Mesendoderm (in vitro differentiated cells): ENCODE measurements at regions not wholly inside any gene's neighbourhood (a gene's known extent, or its start where the extent isn't known, plus 50 kb on each side); places are given as distances from the start of the nearest gene placed in this dataset.

Experiments
- DNase-seq: peaks from one replicate; pipeline ENCODE4 v3.0.0; 2013
- H2AK5ac ChIP-seq: 2 replicates; pipeline ENCODE4 v1.6.1; 2013; ENCODE audit warnings: low read length, inconsistent platforms
- H2BK120ac ChIP-seq: 2 replicates; pipeline ENCODE4 v1.6.1; 2013; ENCODE audit warnings: low read depth, mild to moderate bottlenecking, low read length, moderate library complexity, mixed read lengths
- H2BK15ac ChIP-seq: replicated peaks from 2 replicates; pipeline ENCODE4 v1.6.1; 2013; ENCODE audit warnings: low read depth, mild to moderate bottlenecking, moderate library complexity
- H2BK5ac ChIP-seq: 2 replicates; pipeline ENCODE4 v1.6.1; 2013; ENCODE audit warnings: low read length, inconsistent platforms
- H3K18ac ChIP-seq: 2 replicates; pipeline ENCODE4 v1.6.1; 2013; ENCODE audit warnings: mild to moderate bottlenecking, low read length, mixed read lengths
- H3K23ac ChIP-seq: one replicate; pipeline ENCODE4 v1.6.1; 2013; ENCODE audit warnings: low read length
- H3K27ac ChIP-seq: 2 replicates; pipeline ENCODE4 v1.5.1; 2013; ENCODE audit warnings: low read depth, mild to moderate bottlenecking, inconsistent platforms, low read length, moderate library complexity
- H3K27me3 ChIP-seq: 2 replicates; pipeline ENCODE4 v1.6.1; 2013; ENCODE audit warnings: low read length, control low read depth, mild to moderate bottlenecking, inconsistent platforms; ENCODE audit not compliant: insufficient read depth, poor library complexity
- H3K36me3 ChIP-seq: 2 replicates; pipeline ENCODE4 v1.6.1; 2013; ENCODE audit warnings: low read length, inconsistent platforms; ENCODE audit not compliant: control insufficient read depth, insufficient read depth
- H3K4ac ChIP-seq: one replicate; pipeline ENCODE4 v1.6.1; 2013; ENCODE audit warnings: low read depth, mild to moderate bottlenecking, low read length, moderate library complexity
- H3K4me1 ChIP-seq: 2 replicates; pipeline ENCODE4 v1.6.1; 2013; ENCODE audit warnings: low read depth, low read length, inconsistent platforms; ENCODE audit not compliant: control insufficient read depth
- H3K4me2 ChIP-seq: 2 replicates; pipeline ENCODE4 v1.6.1; 2013; ENCODE audit warnings: low read length
- H3K4me3 ChIP-seq: 2 replicates; pipeline ENCODE4 v1.5.1; 2013; ENCODE audit warnings: mild to moderate bottlenecking, low read length
- H3K56ac ChIP-seq: one replicate; pipeline ENCODE4 v1.6.1; 2013; ENCODE audit warnings: low read length
- H3K79me1 ChIP-seq: 2 replicates; pipeline ENCODE4 v1.6.1; 2013; ENCODE audit warnings: low read length, inconsistent platforms
- H3K79me2 ChIP-seq: 2 replicates; pipeline ENCODE4 v1.6.1; 2013; ENCODE audit warnings: mild to moderate bottlenecking, low read length; ENCODE audit not compliant: control insufficient read depth, insufficient read depth
- H3K9ac ChIP-seq: 2 replicates; pipeline ENCODE4 v1.6.1; 2013; ENCODE audit warnings: low read length, inconsistent platforms
- H4K5ac ChIP-seq: one replicate; pipeline ENCODE4 v1.6.1; 2013; ENCODE audit warnings: low read length
- H4K8ac ChIP-seq: one replicate; pipeline ENCODE4 v1.6.1; 2013; ENCODE audit warnings: low read depth, mild to moderate bottlenecking, control low read depth, low read length, moderate library complexity
- WGBS: extraction: QIAGEN DNeasy Blood & Tissue Kit; methylation state at CpG from one replicate; pipeline ENCODE4 v1.1.7; 2013; ENCODE audit warnings: low lambda C conversion rate, missing lambda C conversion rate; ENCODE audit not compliant: insufficient coverage; ENCODE audit errors: extremely low coverage; 5-methylcytosine and 5-hydroxymethylcytosine counted together

- no peak overlapping the region for H4K5ac ChIP-seq
- no peak overlapping the region for H4K8ac ChIP-seq
- H3K9ac ChIP-seq: no peak overlapping the region
- no peak overlapping the region for H2BK5ac ChIP-seq
- H3K23ac ChIP-seq: no peak overlapping the region
- no peak overlapping the region for H3K4me3 ChIP-seq
- H3K4me2 ChIP-seq: no peak overlapping the region
- H3K4ac ChIP-seq: no peak overlapping the region
- H3K27ac ChIP-seq: no peak overlapping the region
- no peaks in the 10 kb centered on the region for H3K36me3 ChIP-seq
- H3K18ac ChIP-seq: no peak overlapping the region
- H2AK5ac ChIP-seq: no peak overlapping the region
- no peak overlapping the region for H2BK15ac ChIP-seq
- no peak for DNase-seq
- no peak overlapping the region for H2BK120ac ChIP-seq
- no peaks in the 10 kb centered on the region for H3K27me3 ChIP-seq
- no peak overlapping the region for H3K56ac ChIP-seq
- WGBS: no CpG with 5 or more reads among the region's 7 CpGs
- no peaks in the 10 kb centered on the region for H3K79me1 ChIP-seq
- H3K79me2 ChIP-seq: no peaks in the 10 kb centered on the region
- no peaks in the 10 kb centered on the region for H3K4me1 ChIP-seq
Observed at GRCh38 chr6:159594106-159594749, 98.8 kb downstream of the SOD2 start.

- no peak overlapping the region for H3K23ac ChIP-seq
- no peak for DNase-seq
- H3K18ac ChIP-seq: no peak overlapping the region
- H2BK15ac ChIP-seq: no peak overlapping the region
- no peak overlapping the region for H2BK120ac ChIP-seq
- H3K79me1 ChIP-seq: no peaks in the 10 kb centered on the region
- H3K79me2 ChIP-seq: no peaks in the 10 kb centered on the region
- H4K8ac ChIP-seq: no peak overlapping the region
- no peak overlapping the region for H3K4ac ChIP-seq
- no peak overlapping the region for H3K4me3 ChIP-seq
- no peaks in the 10 kb centered on the region for H3K36me3 ChIP-seq
- H3K4me1 ChIP-seq: no peaks in the 10 kb centered on the region
- H3K9ac ChIP-seq: no peak overlapping the region
- no CpG with 5 or more reads among the region's 5 CpGs for WGBS
- no peak overlapping the region for H4K5ac ChIP-seq
- no peaks in the 10 kb centered on the region for H3K27me3 ChIP-seq
- H2BK5ac ChIP-seq: no peak overlapping the region
- H3K56ac ChIP-seq: no peak overlapping the region
- H3K4me2 ChIP-seq: no peak overlapping the region
- H3K27ac ChIP-seq: no peak overlapping the region
- H2AK5ac ChIP-seq: no peak overlapping the region
Observed at GRCh38 chr6:159590835-159591234, 102.2 kb downstream of the SOD2 start.

DNA sequence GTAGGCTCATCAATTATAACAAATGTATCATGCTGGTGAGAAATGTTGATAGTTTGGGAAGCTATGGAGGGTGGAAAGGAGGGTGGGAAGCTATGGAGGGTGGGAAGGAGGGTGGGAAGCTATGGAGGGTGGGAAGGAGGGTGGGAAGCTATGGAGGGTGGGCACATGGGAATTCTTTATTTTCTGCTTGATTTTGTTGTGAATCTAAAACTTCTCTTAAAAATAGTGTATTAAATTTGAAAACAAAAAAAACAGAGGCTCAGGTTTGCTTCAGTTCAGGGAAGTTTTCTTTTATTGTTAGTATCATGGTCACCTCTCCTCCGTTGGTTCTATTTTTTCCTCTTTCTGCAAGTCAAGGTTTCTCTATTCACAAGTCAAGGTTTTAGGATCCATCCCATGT, 106.4 kb downstream of the SOD2 start:
- Histone ChIP-seq H3K79me2 (no peaks in the 10 kb centered on the region), H3K4ac (no peak overlapping the region), H3K56ac (no peak overlapping the region), H3K4me3 (no peak overlapping the region), H2BK15ac (no peak overlapping the region), H4K5ac (no peak overlapping the region), H3K27ac (no peak overlapping the region), H3K79me1 (no peaks in the 10 kb centered on the region), H3K4me1 (no peaks in the 10 kb centered on the region), H4K8ac (no peak overlapping the region), H3K9ac (no peak overlapping the region), H3K27me3 (no peaks in the 10 kb centered on the region), H3K23ac (no peak overlapping the region), H3K4me2 (no peak overlapping the region), H3K36me3 (no peaks in the 10 kb centered on the region), H2BK120ac (no peak overlapping the region), H2AK5ac (no peak overlapping the region), H2BK5ac (no peak overlapping the region), H3K18ac (no peak overlapping the region)
- no CpG with 5 or more reads among the region's 1 CpG for WGBS
- no peak for DNase-seq

DNA sequence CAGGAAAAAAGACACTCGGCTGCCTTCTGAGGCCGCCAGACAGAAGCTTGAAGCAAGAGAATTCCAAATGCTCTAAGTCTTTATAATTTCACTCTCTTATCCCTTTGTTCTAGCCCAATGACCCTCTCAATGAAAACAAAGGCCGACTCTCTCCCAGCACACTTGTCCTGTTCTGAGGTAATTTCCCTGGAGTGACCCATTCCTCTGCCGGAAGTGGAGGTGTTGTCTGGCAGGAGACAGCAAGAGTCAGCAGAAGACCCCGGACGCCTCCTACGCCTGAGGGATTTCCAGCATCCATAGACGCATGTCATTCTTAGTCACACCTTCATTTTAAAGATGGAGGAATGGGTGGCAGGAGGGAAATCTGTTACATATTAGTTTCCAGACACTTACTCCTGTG, 110.3 kb downstream of the SOD2 start:
- H3K79me1 ChIP-seq: no peaks in the 10 kb centered on the region
- H3K27me3 ChIP-seq: no peaks in the 10 kb centered on the region
- no peak overlapping the region for H3K9ac ChIP-seq
- H3K4ac ChIP-seq: no peak overlapping the region
- H2BK120ac ChIP-seq: no peak overlapping the region
- no peak overlapping the region for H2BK5ac ChIP-seq
- no peak overlapping the region for H2BK15ac ChIP-seq
- DNase-seq: no peak
- H3K36me3 ChIP-seq: no peaks in the 10 kb centered on the region
- H3K27ac ChIP-seq: no peak overlapping the region
- H4K5ac ChIP-seq: no peak overlapping the region
- H3K56ac ChIP-seq: no peak overlapping the region
- no peaks in the 10 kb centered on the region for H3K4me1 ChIP-seq
- no peaks in the 10 kb centered on the region for H3K79me2 ChIP-seq
- no peak overlapping the region for H3K4me2 ChIP-seq
- no CpG with 5 or more reads among the region's 8 CpGs for WGBS
- no peak overlapping the region for H4K8ac ChIP-seq
- H3K23ac ChIP-seq: no peak overlapping the region
- no peak overlapping the region for H3K18ac ChIP-seq
- H3K4me3 ChIP-seq: no peak overlapping the region
- no peak overlapping the region for H2AK5ac ChIP-seq

DNA sequence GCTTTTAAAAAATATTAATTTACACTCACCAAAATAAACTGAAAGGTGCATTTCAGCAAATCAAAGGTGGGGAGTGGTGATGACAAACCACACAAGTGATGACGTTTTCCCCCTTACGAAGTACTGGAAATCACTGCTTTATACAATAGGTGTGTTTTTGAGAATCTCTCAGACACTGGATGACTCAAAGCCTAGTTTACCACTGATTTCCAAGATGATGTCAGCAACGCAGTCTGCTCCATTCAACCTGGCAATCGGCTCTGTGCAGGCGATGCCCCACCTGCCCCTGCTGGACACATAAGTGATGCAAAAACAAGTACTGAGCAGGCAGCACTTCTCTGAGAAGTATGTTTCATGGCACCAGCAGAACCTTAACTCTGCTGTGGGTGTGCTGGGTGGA, 114.4 kb downstream of the SOD2 start:
- Histone ChIP-seq H2BK5ac (no peak overlapping the region), H3K27me3 (no peaks in the 10 kb centered on the region), H3K79me2 (no peaks in the 10 kb centered on the region), H3K27ac (no peak overlapping the region), H4K8ac (no peak overlapping the region), H3K9ac (no peak overlapping the region), H3K56ac (no peak overlapping the region), H3K4ac (no peak overlapping the region), H2BK120ac (no peak overlapping the region), H3K79me1 (no peaks in the 10 kb centered on the region), H3K36me3 (no peaks in the 10 kb centered on the region), H3K4me1 (no peaks in the 10 kb centered on the region), H3K4me3 (no peak overlapping the region), H3K18ac (no peak overlapping the region), H3K23ac (no peak overlapping the region), H2AK5ac (no peak overlapping the region), H2BK15ac (no peak overlapping the region), H3K4me2 (no peak overlapping the region), H4K5ac (no peak overlapping the region)
- WGBS: no CpG with 5 or more reads among the region's 5 CpGs
- DNase-seq: no peak

GRCh38 chr6:159577564-159577963, 115.5 kb downstream of the SOD2 start:
- DNase-seq: peak; percentile 70
- no peak overlapping the region for H2BK5ac ChIP-seq
- no peak overlapping the region for H3K4me3 ChIP-seq
- no peak overlapping the region for H2AK5ac ChIP-seq
- H2BK15ac ChIP-seq: no peak overlapping the region
- H3K23ac ChIP-seq: no peak overlapping the region
- H3K79me1 ChIP-seq: no peaks in the 10 kb centered on the region
- H2BK120ac ChIP-seq: no peak overlapping the region
- H3K4ac ChIP-seq: no peak overlapping the region
- WGBS: no CpG with 5 or more reads among the region's 5 CpGs
- H4K5ac ChIP-seq: no peak overlapping the region
- H3K27me3 ChIP-seq: no peaks in the 10 kb centered on the region
- H3K36me3 ChIP-seq: no peaks in the 10 kb centered on the region
- H3K56ac ChIP-seq: no peak overlapping the region
- no peak overlapping the region for H3K27ac ChIP-seq
- H3K4me2 ChIP-seq: no peak overlapping the region
- H4K8ac ChIP-seq: no peak overlapping the region
- H3K9ac ChIP-seq: no peak overlapping the region
- no peaks in the 10 kb centered on the region for H3K79me2 ChIP-seq
- no peaks in the 10 kb centered on the region for H3K4me1 ChIP-seq
- no peak overlapping the region for H3K18ac ChIP-seq
